Medulla oblongata (tissue), 1 donor: ENCODE measurements at regions not wholly inside any gene's neighbourhood (a gene's known extent, or its start where the extent isn't known, plus 50 kb on each side); places are given as distances from the start of the nearest gene placed in this dataset.
"Not testable (repeated sequence)": the region's sequence is repeated elsewhere in the genome, so short reads cannot be mapped to it uniquely, and the experiment has no call there.

Experiments used
- DNase-seq: peaks from one replicate; pipeline ENCODE4 v3.0.0-alpha.2; 2015; ENCODE audit errors: extremely low spot score

DNA sequence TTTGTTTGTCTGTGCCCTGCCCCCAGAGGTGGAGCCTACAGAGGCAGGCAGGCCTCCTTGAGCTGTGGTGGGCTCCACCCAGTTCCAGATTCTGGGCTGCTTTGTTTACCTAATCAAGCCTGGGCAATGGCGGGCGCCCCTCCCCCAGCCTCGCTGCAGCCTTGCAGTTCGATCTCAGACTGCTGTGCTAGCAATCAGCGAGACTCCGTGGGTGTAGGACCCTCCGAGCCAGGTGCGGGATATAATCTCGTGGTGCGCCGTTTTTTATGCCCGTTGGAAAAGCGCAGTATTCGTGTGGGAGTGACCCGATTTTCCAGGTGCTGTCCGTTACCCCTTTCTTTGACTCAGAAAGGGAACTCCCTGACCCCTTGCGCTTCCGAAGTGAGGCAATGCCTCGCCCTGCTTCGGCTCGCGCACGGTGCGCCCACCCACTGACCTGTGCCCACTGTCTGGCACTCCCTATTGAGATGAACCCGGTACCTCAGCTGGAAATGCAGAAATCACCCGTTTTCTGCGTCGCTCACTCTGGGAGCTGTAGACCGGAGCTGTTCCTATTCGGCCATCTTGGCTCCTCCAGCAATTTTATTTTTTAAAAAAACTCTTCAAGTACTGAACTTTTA, 958.5 kb upstream of the SEMA6A start:
- DNase-seq = not testable (repeated sequence)

- DNase-seq = no peak
These were observed 945.4 kb upstream of the SEMA6A start for GRCh38 chr5:117519957-117520500.

GRCh38 chr5:117504305-117504704, 929.7 kb upstream of the SEMA6A start:
- no peak for DNase-seq

DNA sequence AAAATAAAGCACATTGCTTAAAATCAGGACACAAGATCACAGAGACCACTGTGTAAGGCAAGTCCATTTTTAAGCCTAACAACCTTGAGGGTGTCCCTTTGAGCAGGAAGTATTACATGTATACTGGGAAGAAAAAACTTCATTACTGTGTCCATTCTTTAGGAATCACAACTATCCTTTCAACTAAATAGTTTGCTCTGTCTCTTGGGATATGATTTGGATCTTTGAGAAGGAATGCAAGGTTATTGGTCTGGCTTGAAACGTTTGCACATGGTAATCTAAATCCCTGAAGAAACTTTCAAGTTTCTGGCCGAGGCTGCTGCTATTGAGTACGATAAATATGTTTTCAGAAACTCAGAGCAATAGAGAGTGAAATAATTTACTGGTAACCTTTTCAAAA, 923.0 kb upstream of the SEMA6A start:
- DNase-seq = no peak

- DNase-seq = no peak
These were observed 922.2 kb upstream of the SEMA6A start for GRCh38 chr5:117496801-117497200.

DNA sequence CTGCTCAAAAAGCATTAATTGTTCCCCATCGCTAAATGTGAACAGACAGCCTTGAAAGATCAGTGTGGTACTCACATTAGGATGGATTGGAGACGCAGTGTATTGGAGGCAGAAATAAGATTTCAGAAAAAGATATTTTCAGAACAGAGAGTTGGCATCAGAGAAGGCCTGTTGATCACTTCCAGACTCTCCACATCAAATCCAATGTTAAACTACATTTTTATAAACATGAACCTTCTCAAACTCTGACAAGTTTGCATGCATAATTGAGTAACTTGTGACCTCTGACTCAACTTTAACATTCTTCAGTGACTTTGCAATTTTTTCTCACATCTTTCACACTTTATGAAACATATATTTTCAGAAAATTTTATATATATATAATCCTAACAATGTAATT, 919.6 kb upstream of the SEMA6A start:
- no peak for DNase-seq

DNA sequence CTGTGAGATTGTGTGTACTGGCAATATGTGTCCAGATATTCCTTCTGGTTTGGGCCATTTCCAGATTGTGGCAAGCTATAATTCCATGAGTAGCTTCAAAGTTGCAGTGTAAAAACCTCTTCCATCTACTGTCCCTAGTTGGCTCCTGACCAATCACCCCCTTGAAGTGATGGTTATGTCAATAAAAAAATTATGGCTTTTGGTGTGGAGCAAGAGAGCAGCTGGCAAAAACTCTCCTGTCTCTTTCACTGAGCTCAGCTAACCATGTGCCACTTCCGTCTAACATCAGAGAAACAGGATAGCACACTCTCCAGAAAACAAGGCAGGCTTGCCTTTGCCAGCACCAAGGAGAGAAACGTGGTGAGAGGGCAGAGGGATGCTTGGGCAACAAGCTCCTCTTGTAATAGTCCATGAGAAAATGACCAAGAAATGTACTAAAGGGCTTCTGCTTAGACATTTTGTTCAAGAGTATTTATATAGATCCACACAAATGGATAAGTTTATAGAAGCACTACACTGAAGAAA, 914.4 kb upstream of the SEMA6A start:
- DNase-seq = no peak

GRCh38 chr5:117487556-117487955, 912.9 kb upstream of the SEMA6A start:
- no peak for DNase-seq

GRCh38 chr5:117486879-117487391, 912.3 kb upstream of the SEMA6A start:
- no peak for DNase-seq

DNA sequence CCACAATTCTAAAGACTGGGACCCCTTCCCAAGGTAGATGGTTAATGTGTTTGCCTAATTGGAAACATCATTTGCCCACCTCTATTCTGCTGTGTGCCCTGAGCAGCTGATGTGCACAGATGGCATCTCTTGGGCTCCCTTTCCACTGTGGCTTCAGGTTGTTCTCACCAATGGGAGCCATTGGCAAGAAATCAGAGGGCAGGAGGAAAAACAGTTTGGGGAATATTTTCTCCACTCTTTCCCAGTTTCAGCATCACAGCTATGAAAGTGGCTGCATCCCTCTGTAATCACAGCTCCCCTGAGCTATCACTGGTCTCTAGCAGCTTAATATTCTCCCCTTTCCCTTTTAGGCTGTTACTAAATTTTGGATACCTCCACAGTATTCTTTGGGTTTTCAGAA, 911.6 kb upstream of the SEMA6A start:
- DNase-seq = no peak

- DNase-seq = no peak
These were observed 901.3 kb upstream of the SEMA6A start for GRCh38 chr5:117475919-117476318.

GRCh38 chr5:117473165-117473564, 898.5 kb upstream of the SEMA6A start:
- DNase-seq = peak; percentile 17

DNA sequence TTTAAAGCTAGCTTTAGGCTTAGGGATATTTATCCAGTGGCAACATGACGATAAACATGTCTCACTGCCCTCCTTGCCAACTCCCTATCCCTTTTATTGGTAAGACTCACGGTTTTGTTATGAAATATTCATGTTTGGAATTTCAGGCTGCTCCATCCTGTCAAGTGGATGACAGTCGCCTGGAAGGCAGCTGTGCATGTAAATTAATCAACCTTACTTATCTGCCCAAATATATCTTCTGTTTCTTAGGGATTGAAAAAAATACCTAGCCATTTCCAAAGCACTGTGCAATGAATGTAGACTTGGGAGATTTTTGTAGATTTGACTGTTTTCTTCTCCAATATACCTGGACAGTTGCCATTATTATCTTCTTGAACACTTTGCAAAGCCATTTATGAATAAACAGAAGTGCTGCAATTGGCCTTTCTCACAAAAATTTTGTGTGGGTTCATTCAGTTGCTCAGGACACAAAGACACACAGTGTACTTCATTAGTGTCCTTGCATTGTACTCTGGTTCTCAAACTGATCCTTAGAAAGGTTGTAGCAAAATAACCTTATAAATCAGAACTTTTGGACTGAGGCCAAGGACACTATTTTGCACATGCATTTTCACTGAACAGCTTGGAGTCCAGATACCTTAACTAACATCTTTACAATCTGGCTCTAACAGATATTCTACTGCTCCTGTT, 889.4 kb upstream of the SEMA6A start:
- no peak for DNase-seq

- DNase-seq = no peak
These were observed 887.3 kb upstream of the SEMA6A start for GRCh38 chr5:117461966-117462365.

- no peak for DNase-seq
These were observed 886.8 kb upstream of the SEMA6A start for GRCh38 chr5:117461403-117461802.

- no peak for DNase-seq
These were observed 883.0 kb upstream of the SEMA6A start for GRCh38 chr5:117457656-117458055.

- DNase-seq = no peak
These were observed 882.3 kb upstream of the SEMA6A start for GRCh38 chr5:117456866-117457470.

DNA sequence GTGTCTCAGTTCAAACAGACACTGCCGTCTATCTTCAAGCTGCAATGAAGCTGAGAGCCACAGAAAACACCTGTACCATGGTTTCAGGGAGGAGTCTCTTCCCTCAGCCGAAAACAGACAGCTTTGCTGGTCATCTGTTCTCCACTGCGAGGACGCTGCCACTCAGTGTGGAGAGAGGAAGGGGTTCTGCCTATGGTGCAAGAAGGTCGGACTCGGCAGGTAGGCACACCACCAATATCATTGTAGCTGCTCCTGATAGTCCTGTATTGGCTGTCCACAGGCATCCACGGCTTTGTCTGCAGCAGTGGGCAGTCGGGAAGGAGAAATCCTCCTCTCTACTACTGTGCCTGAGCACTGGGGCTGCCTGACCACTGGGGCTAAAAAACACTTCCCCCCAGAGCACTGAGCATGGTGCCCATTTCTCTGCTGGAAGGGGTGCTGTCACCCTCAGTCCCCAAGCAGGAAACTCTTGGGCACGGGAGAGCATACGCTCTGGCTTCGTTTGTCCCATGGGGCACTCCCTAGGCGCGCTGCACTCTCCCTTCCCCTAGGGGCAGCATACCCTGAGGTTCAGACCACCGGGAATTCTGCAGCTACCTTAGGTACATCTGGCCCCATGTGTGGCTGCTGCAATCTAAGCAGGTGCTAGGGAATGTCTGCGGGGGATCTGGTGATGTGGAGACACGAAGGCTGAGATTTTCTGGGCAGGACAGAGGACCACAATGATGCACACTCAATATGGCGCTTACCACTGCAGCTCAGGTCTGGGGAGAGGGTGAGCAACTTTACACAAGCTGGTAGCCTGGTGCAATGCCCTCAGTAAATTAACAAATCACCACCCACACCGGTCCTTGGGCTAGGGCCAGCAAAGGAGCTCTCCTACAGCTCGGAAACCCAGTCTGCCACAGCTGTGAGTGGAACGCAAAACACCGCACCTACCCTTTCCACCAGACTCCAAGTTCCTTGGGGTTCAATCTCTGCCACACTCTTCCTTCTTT, 880.9 kb upstream of the SEMA6A start:
- no peak for DNase-seq

GRCh38 chr5:117454716-117455212, 880.1 kb upstream of the SEMA6A start:
- DNase-seq = peak; percentile 42

GRCh38 chr5:117436846-117437245, 862.2 kb upstream of the SEMA6A start:
- no peak for DNase-seq

- no peak for DNase-seq
These were observed 860.6 kb upstream of the SEMA6A start for GRCh38 chr5:117435203-117435602.
